Smooth muscle cell (in vitro differentiated cells): ENCODE measurements at regions not wholly inside any gene's neighbourhood (a gene's known extent, or its start where the extent isn't known, plus 50 kb on each side); places are given as distances from the start of the nearest gene placed in this dataset.
A peak's percentile ranks its signal among the peaks of the same experiment; 100 is the strongest.

Experiments used
- DNase-seq: peaks from one replicate; lab custom pipeline; 2025; ENCODE audit not compliant: unreplicated experiment; lab: John Stamatoyannopoulos, UW
- H2AFZ ChIP-seq: fragments of 200-600 bp; sonication (generic); 2 replicates; pipeline ENCODE4 v1.6.0; 2016; ENCODE audit warnings: antibody characterized with exemption, low read depth, mild to moderate bottlenecking
- H3F3A ChIP-seq: fragments of 200-600 bp; sonication (generic); 2 replicates; pipeline ENCODE4 v1.6.0; 2017; ENCODE audit warnings: antibody characterized with exemption, low read depth
- H3K27ac ChIP-seq: fragments of 200-600 bp; sonication (generic); 2 replicates; pipeline ENCODE4 v1.5.1; 2016; ENCODE audit warnings: low read depth, mild to moderate bottlenecking
- H3K27me3 ChIP-seq: fragments of 200-600 bp; sonication (generic); 2 replicates; pipeline ENCODE4 v1.6.1; 2016; ENCODE audit warnings: low read depth, mild to moderate bottlenecking
- H3K36me3 ChIP-seq: fragments of 200-600 bp; sonication (generic); 2 replicates; pipeline ENCODE4 v1.5.1; 2016; ENCODE audit warnings: low read depth
- H3K4me1 ChIP-seq: fragments of 200-600 bp; sonication (generic); 2 replicates; pipeline ENCODE4 v1.5.1; 2016; ENCODE audit warnings: low read depth
- H3K4me2 ChIP-seq: fragments of 200-600 bp; sonication (generic); 2 replicates; pipeline ENCODE4 v1.6.0; 2016; ENCODE audit warnings: mild to moderate bottlenecking
- H3K4me3 ChIP-seq: fragments of 200-600 bp; sonication (generic); 2 replicates; pipeline ENCODE4 v1.5.1; 2016; ENCODE audit warnings: mild to moderate bottlenecking
- H3K79me2 ChIP-seq: fragments of 200-600 bp; sonication (generic); 2 replicates; pipeline ENCODE4 v1.6.0; 2016; ENCODE audit warnings: low read depth, mild to moderate bottlenecking
- H3K9ac ChIP-seq: fragments of 200-600 bp; sonication (generic); 2 replicates; pipeline ENCODE4 v1.6.0; 2016; ENCODE audit warnings: low read depth
- H3K9me3 ChIP-seq: fragments of 200-600 bp; sonication (generic); replicated peaks from 2 replicates; pipeline ENCODE4 v1.5.1; 2016; ENCODE audit warnings: low read depth
- H4K20me1 ChIP-seq: fragments of 200-600 bp; sonication (generic); 2 replicates; pipeline ENCODE4 v1.6.0; 2016; ENCODE audit warnings: low read depth
- WGBS: methylation state at CpG from one replicate; pipeline ENCODE4 v1.1.7; 2016; ENCODE audit warnings: low lambda C conversion rate; 5-methylcytosine and 5-hydroxymethylcytosine counted together
- TF ChIP-seq, protein P1 (sequence below): fragments of 200-600 bp; sonication (generic); IDR thresholded peaks from 2 replicates; pipeline ENCODE4 v1.5.1; 2017; ENCODE audit warnings: borderline replicate concordance, mild to moderate bottlenecking, antibody characterized with exemption; ENCODE audit not compliant: insufficient read depth, poor library complexity, severe bottlenecking

DNA sequence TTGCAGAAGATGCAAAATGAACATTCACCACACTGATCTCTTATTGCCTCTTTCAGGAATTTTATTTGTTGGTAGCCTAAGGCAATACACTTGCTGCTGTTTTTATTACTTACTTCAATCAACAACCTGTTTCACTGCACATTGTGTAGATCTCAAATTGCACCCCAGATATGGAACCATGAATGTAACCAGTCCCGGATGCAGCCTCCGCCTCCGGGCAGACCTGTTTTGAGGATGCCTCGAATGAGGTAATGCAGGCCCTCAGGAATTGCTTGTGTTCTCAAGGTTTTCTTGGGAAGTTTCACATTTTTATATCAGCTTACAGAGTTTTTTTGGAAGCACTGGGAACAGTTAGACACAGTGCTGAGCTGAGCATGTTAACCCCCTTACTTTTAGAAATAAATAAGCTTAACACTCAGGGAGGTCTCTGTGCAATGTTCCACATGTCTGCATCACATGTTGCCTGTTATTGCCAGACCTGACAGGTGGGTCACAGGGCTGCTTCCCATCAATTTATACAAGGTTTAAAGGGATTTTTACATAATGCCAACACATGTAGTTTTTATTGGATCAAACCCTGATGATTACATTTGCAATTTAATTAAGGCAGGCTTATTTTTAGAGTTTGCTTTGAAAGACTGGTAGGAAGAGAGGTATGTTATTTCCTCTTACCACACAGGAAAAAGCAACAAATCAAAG is 193.1 kb upstream of the POM121L12 start:
- Histone ChIP-seq H3K4me1 (no peaks in the 10 kb centered on the region), H3K36me3 (no peaks in the 10 kb centered on the region), H3K4me2 (no peak overlapping the region), H4K20me1 (no peaks in the 10 kb centered on the region), H3K79me2 (no peaks in the 10 kb centered on the region), H3K27me3 (no peaks in the 10 kb centered on the region), H3K9ac (no peak overlapping the region), H3K9me3 (no peaks in the 10 kb centered on the region), H3F3A (no peaks in the 10 kb centered on the region), H3K4me3 (no peak overlapping the region), H3K27ac (no peak overlapping the region), H2AFZ (no peak overlapping the region)
- no peak for DNase-seq
- WGBS: 93% methylated on average over 4 of the region's 4 CpGs
- TF ChIP-seq, protein P1, sequence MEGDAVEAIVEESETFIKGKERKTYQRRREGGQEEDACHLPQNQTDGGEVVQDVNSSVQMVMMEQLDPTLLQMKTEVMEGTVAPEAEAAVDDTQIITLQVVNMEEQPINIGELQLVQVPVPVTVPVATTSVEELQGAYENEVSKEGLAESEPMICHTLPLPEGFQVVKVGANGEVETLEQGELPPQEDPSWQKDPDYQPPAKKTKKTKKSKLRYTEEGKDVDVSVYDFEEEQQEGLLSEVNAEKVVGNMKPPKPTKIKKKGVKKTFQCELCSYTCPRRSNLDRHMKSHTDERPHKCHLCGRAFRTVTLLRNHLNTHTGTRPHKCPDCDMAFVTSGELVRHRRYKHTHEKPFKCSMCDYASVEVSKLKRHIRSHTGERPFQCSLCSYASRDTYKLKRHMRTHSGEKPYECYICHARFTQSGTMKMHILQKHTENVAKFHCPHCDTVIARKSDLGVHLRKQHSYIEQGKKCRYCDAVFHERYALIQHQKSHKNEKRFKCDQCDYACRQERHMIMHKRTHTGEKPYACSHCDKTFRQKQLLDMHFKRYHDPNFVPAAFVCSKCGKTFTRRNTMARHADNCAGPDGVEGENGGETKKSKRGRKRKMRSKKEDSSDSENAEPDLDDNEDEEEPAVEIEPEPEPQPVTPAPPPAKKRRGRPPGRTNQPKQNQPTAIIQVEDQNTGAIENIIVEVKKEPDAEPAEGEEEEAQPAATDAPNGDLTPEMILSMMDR: no peak

- no peaks in the 10 kb centered on the region for H3K27me3 ChIP-seq
- H4K20me1 ChIP-seq: no peaks in the 10 kb centered on the region
- H3K9me3 ChIP-seq: no peaks in the 10 kb centered on the region
- no peaks in the 10 kb centered on the region for H3K79me2 ChIP-seq
- peak overlapping the region; percentile 1 for H2AFZ ChIP-seq
- H3K36me3 ChIP-seq: no peaks in the 10 kb centered on the region
- no peaks in the 10 kb centered on the region for H3F3A ChIP-seq
- TF ChIP-seq, protein P1: no peak
- peak overlapping the region; percentile 66 for H3K27ac ChIP-seq
- no peak for DNase-seq
- 9% methylated on average over 1 of the region's 1 CpG for WGBS
- H3K4me3 ChIP-seq: no peak overlapping the region
- peak overlapping the region; percentile 64 for H3K4me2 ChIP-seq
- no peaks in the 10 kb centered on the region for H3K4me1 ChIP-seq
- H3K9ac ChIP-seq: no peak overlapping the region
Measured at GRCh38 chr7:52838981-52839411, 196.4 kb upstream of the POM121L12 start.

- Histone ChIP-seq H3K9ac (no peak overlapping the region), H3K27ac (no peak overlapping the region), H3K9me3 (no peaks in the 10 kb centered on the region), H3K27me3 (no peaks in the 10 kb centered on the region), H2AFZ (no peak overlapping the region), H3K36me3 (no peaks in the 10 kb centered on the region), H4K20me1 (no peaks in the 10 kb centered on the region), H3F3A (no peaks in the 10 kb centered on the region), H3K79me2 (no peaks in the 10 kb centered on the region), H3K4me2 (no peak overlapping the region), H3K4me3 (no peak overlapping the region), H3K4me1 (no peaks in the 10 kb centered on the region)
- TF ChIP-seq, protein P1: no peak
- WGBS: 49% methylated on average over 5 of the region's 5 CpGs
- DNase-seq: no peak
Measured at GRCh38 chr7:52831321-52831720, 204.1 kb upstream of the POM121L12 start.

GRCh38 chr7:52830801-52831200 is 204.6 kb upstream of the POM121L12 start:
- no peaks in the 10 kb centered on the region for H4K20me1 ChIP-seq
- no peak overlapping the region for H2AFZ ChIP-seq
- 87% methylated on average over 1 of the region's 1 CpG for WGBS
- H3K4me1 ChIP-seq: no peaks in the 10 kb centered on the region
- H3K4me2 ChIP-seq: no peak overlapping the region
- H3K9ac ChIP-seq: no peak overlapping the region
- H3F3A ChIP-seq: no peaks in the 10 kb centered on the region
- H3K4me3 ChIP-seq: no peak overlapping the region
- no peaks in the 10 kb centered on the region for H3K9me3 ChIP-seq
- no peak for DNase-seq
- no peaks in the 10 kb centered on the region for H3K27me3 ChIP-seq
- H3K79me2 ChIP-seq: no peaks in the 10 kb centered on the region
- H3K27ac ChIP-seq: no peak overlapping the region
- no peaks in the 10 kb centered on the region for H3K36me3 ChIP-seq
- TF ChIP-seq, protein P1: no peak
